GM21737 (cell line): ENCODE measurements at regions not wholly inside any gene's neighbourhood (a gene's known extent, or its start where the extent isn't known, plus 50 kb on each side); places are given as distances from the start of the nearest gene placed in this dataset.
A peak's percentile ranks its signal among the peaks of the same experiment; 100 is the strongest.
"Not testable (repeated sequence)": the region's sequence is repeated elsewhere in the genome, so short reads cannot be mapped to it uniquely, and the experiment has no call there.

Experiments
- ATAC-seq: cut with Tn5 transposase; IDR thresholded peaks from one replicate; pipeline ENCODE4 v1.9.1; 2021; ENCODE audit warnings: mild to moderate bottlenecking, moderate library complexity; ENCODE audit not compliant: unreplicated experiment

DNA sequence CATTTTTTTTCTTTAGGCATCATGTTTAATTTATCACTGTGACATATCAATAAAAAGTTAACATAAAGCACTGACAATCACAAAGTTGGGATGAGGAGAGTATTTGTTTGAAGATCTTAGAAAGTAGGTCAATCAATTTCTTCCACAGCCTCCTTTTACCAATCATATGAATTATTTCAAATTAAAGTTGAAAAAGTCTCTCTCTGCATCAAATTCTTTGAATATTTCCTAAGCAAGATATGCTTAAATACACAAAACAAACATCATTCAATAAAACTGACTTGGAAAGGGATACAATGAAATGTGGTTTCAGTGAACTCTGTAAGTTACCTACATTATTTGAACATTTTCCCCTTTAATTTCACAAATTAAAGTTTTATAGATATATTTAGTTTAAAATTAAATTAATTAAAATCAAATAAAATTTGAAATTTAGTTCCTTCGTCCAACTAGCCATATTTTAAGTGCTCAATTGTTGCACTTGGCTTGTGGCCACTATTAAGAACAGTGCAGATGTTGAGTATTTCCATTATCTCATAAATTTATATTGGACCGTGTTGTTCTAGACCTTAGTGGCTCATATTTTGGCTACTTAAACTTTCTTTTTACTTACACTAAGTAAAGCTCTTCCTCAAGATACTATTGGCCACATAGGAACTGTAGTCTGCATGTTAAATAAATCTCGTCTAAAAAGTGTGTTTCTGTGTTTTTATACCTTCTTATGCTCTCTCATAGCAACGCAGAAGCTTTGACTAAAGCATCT lies 949.7 kb upstream of the NUDT12 start:
- ATAC-seq: no peak

DNA sequence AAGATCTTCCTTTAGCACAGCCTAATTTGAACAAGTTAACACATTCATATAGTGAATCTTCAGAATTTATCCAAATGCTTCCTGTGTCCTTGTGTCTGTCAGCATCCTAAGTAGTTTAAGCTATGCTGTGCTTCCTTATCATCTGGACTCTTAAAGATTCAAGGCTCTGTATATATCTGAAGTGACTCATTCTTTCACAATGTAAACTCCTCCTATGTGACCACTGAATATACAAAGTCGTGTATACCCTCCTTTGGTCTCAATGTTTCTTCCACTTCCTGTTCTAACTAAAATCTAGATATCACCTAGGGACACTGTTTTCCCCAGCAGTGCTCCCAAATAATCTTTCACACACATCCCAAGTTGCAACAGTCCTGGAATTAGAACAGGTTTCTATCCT lies 935.7 kb upstream of the NUDT12 start:
- no peak for ATAC-seq

DNA sequence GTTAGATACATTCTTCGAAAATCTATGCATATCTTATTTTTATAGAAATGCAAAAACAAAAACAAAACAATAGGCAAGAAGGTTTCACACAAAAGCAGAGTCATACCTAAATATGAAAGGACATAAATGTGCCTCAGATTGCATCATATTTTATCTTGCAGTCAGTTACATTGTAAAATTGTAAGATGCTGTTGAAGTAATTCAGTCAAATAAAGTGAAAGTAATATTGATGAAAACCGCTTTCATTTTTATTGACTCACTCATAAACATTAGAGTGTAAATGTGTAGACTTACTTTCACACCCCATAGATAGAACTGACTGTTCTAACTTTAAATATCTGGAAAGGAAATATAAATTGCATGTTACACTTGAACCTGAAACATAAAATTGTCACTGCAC lies 931.5 kb upstream of the NUDT12 start:
- no peak for ATAC-seq

DNA sequence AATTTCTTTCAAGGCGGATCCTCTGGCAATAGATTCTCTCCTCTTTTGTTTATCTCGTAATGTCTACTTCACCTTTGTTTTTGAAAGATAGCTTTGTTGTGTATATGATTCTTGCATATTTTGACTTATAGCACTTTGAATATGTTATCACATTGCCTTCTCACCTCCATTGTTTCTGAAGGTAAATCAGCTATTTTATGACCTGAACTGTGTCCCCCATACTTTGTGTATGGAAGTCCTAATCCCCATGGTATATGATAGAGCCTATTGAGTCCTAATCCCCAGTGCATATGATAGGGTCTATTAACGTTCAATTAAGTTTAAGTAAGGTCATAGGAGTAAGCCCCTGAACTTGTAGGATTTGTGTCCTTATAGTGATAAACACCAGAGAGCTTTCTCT lies 910.2 kb upstream of the NUDT12 start:
- ATAC-seq: no peak

DNA sequence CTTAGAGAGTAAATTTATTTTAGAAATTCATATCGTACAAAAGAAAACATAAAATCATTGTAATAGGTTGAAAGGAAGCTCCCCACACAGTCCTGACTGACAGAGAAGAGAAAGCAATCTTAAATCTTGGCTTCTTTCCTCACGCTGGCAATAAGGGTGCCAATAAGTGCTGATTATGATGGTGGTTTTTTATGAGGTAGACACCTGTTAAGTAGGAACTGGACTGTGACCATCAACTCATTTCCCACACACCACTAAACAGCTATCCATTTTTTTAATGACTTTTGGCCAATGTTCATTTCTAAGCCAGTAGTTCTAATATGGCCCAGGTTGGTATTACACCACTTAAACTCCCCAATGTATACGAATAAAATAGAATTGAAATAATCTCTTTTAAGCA lies 893.5 kb upstream of the NUDT12 start:
- no peak for ATAC-seq

DNA sequence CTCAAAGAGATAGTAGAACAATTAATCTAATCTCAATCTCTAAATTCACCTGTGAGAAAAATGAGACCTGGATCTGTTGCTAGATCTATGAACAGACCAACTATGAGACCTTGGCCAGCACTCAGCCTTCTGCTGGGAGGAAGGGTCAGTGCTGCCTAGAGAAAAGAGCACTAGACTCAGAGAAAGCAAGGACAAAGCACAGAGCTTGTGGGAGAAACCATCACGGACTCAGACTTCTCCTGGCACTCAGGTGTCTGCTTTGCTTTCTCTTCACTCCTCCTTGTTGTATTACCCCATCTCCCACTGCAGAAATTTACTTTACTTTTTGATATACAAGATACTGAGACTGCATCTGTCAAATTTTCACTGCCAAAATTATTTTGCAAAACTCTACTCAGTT lies 890.0 kb upstream of the NUDT12 start:
- ATAC-seq: no peak

DNA sequence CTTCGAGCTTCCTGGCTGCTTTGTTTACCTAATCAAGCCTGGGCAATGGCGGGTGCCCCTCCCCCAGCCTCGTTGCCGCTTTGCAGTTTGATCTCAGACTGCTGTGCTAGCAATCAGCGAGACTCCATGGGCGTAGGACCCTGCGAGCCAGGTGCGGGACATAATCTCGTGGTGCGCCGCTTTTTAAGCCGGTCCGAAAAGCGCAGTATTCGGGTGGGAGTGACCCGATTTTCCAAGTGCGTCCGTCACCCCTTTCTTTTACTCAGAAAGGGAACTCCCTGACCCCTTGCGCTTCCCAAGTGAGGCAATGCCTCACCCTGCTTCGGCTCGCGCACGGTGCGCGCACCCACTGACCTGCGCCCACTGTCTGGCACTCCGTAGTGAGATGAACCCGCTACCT lies 889.3 kb upstream of the NUDT12 start:
- not testable (repeated sequence) for ATAC-seq

DNA sequence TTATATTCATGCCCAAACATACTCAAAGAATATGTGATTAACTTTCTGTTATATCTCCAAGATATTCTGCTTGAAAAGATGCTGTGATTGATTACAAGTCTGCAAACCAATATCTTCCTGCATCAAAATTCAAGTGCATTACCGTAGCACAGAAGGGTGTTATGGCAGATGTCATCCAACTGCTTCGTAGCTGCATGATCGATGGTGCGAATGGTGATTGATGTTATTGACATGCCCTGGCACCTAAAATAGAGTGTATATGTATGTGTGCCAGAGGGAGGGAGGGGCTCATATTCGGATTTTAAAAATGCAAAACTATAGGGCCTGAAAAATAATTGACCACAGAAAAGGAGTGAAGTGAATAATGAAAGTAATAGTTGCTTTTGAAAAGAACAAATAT lies 882.1 kb upstream of the NUDT12 start:
- no peak for ATAC-seq

DNA sequence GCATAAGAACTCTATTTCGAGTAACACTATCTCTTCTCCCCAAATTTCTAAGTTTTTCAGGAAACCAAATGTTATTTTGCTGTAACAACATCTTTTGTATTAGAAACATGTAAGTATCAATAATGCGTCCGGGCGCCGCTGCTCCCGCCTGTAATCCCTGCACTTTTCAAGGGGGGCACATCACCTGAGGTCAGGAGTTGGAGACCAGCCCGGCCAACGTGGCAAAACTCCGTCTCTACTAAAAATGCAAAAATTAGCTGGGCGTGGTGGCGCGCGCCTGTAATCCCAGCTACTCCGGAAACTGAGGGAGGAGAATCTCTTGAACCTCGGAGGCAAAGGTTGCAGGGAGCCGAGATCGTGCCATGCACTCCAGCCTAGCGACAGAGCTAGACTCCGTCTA lies 881.1 kb upstream of the NUDT12 start:
- ATAC-seq: no peak

DNA sequence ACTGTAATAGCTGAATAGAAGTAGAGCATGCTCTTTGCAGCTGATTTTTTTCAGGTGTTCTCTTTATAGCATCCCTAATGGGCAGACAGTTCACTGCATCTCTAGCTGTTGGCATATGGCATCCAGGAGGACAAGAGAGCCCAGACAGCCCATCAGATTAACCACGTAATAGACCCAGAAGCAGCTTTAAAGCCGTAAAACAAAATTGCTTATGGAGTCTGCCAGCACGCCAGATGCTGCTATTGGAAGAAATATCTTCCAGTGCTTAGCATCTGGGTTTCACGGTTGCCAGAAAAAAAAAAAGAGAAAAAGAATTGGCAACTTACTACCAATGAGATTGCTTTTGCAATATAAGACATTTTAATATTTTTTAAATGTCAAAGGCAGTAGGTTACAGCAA lies 869.4 kb upstream of the NUDT12 start:
- ATAC-seq: no peak

DNA sequence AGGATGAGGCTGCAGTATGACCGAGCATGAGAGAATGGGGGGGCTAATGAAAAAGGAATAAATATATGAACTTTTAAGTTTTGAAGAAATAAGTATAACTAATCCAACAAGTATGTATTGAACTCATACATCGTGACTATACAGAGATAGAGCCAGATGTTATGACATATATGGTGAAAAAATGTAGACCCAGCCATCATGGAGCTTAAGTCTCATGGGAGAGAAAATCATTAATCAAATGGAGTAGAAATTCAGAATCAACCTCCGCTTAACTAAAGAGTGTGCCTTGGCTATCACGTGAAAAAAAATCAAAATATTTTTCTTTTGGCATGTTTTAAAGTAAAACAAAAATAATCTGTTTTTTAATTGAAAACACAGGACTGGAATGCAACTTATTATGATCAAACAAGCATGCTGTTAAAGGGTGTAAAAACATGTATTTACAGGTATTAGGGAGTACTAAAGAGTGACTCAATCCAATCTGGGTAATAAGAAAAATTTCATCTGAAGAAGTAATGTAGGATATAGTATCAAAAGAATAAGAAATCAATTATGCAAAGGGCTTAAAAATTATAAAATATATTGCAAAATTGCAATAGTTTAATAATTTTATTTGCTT lies 868.5 kb upstream of the NUDT12 start:
- no peak for ATAC-seq

DNA sequence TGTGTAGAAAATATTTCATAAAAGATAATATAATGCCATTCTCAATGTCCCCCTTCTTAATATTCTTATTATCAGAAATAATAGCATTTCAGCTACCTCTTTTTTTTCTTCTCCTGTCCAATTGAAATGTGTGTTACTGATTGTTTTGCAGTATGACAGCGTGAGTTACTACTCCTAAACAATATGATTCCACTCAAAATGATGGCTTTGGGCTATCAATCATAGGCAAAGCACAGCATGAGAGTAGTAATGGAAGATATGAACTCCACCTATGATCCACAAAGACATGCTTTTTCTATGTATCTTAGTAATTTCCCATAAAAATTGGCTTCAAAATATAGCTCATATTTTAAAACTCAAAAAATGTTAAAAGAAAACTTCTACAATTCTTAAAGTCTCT lies 867.3 kb upstream of the NUDT12 start:
- no peak for ATAC-seq

DNA sequence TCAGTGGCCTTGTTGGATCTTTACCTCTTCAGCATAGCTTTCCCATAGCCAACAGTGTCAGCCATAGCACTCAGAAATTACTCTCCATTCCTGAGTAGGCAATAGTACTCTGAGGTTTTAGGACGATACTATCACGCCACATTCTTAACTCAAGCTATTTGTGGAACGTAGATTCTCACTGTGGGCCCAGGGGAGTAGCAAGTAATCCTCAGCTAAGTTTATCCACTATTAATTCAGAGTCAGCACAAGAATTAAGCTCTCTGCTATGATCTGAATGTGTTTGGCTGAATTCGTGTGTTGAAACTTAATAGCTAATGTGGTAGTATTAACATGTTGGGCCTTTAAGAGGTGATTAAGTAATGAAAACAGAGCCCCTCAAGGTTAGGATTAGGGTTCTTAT lies 858.8 kb upstream of the NUDT12 start:
- ATAC-seq: no peak

DNA sequence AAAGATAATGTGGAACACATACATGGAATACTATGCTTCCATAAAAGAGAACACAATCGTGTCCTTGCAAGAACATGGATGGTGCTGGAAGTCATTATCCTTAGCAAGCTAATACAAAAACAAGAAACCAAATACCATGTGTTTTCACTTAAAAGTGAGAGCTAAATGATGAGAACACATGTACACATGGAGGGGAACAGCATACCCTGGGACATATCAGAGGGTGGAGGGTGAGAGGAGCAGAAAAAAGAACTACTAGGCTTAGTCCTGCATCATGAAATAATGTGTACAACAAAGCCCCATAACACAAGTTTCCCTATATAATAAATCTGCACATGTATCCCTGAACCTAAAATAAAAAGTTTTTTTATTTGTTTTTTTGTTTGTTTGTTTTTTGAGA lies 855.5 kb upstream of the NUDT12 start:
- ATAC-seq: no peak

DNA sequence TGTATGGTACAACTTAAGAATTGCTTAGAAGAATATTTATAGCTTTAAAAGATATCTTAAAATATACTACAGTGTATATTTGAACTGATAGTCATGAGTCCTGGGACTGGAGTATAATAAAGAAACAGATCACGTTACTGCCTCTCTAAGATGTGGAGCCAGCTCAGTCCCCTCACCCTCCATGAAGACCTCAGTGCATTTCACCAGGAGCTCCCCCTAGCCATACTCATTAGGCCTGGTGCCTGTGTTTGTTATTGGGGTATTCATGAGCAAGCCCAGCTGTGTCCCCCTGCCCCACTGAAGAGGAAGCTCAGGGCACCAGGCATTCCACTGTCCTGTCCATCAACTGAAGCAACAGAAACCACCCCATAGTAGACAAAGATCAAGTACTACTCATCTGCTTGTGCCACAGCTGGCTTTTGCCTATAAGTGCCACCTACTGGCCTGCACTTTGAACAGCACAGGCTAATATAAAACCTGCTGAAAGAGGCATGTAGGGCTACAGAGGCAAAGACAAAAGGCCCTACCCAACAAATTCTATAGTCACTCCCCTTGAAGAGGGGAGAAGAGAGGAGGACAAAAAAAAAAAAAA lies 850.2 kb upstream of the NUDT12 start:
- ATAC-seq: peak; percentile 72

DNA sequence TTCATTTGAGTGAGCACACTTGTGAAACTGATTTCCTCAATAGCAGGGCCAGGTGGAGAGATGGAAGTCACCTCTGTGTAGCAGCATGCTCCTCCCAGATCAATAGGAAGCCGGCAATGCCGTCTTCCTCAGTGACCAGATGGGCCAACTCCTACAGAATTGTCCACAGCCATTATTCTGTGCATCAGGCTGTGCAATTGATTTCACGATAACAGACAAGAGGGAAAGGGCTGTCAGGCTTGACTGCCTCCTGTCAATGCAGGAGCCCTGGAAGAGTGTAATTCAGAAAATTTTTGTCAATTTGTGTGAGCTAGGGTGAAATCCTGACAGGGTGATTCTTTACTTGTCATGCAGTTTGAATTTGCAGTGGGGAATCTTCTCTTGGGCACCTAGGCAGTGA lies 838.4 kb upstream of the NUDT12 start:
- ATAC-seq: no peak

DNA sequence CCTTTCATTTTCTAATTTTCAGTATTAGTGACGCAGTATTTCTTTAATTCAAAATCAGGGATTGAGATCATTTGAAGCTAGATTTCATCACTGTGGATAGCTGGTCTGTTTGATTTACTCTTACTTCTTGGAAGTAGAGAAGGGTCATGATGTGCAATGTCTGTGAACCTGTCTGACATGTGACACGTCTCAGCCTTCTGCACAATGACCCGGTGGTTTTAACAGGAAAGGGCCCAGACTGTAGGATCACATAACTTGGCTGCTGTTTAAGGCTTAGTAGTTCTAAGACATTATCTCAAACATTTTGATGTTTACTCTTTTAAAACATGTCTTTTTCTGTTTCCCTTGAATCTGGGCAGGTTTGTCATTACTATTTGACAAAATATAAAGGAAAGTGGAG lies 823.3 kb upstream of the NUDT12 start:
- ATAC-seq: no peak

DNA sequence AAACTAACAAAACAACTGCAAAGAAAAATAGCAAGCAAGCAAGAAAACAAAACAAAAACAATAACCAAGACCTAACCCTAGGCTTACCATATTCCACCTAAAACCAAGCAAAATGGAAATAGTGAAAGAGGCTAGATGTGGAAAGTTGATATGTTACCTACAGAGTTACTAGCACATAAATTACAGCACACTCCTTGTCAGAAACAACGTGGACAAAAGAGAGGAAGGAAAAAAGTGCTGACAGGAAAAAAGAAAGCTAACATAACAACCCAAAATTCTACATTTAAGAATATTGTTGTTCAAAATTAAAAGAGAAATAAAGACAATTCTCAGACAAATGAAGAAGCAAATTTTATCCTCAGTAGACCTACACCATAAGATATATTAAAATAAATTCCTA lies 812.8 kb upstream of the NUDT12 start:
- ATAC-seq: no peak

DNA sequence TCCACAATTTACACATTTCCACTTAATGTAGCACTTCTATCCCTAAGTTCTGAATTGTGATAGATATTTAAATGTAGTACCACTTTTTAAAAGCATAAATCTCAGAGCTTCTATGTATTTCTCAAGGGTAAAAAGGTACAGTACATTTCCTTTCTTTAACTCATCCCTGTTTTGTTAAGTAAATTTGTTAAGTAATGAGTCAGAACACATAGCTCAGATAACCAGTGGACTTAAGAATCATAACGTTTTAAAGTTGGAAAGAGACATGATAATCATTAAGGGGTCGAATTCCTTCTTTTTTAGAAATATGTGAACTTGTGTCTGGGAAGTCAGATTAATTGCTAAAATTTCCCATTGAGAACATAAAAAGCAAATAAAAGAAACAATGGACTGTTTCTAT lies 810.2 kb upstream of the NUDT12 start:
- ATAC-seq: no peak

DNA sequence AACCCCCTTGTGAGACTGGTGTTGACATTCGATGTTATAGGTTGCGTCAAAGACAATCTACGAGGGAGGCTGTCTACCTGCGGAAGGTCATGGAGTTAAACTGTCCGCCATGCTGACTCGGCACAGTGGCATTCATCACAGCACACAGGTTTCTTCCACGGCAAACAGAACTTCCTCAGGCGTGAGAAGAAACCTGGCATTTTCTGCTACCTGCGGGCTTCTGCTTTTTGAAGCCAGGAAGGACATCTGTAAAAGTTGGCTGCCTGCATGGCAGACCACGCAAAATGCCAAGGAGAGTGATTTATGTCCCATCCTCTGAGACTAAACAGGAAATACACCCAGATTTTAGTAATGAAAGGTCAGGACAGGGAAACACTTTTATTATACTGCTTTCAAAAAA lies 809.8 kb upstream of the NUDT12 start:
- ATAC-seq: no peak

DNA sequence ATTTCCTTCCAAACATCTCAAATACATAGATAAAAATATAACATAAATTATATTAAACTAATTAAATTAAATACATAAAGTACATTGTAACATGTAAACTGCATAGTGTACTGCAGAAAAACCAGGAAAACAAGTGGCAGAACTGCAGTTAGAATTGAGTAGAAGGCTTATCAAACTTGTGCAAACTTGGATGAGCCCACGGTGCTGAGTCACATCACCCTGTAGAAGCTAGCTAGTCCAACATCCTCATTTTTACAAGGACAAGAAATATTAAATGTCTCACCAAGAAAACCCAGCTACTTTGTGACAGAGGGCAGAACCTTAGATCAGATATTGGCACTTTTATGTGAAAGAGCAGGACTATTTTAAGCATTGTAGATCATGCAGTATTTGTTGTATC lies 807.9 kb upstream of the NUDT12 start:
- ATAC-seq: no peak

DNA sequence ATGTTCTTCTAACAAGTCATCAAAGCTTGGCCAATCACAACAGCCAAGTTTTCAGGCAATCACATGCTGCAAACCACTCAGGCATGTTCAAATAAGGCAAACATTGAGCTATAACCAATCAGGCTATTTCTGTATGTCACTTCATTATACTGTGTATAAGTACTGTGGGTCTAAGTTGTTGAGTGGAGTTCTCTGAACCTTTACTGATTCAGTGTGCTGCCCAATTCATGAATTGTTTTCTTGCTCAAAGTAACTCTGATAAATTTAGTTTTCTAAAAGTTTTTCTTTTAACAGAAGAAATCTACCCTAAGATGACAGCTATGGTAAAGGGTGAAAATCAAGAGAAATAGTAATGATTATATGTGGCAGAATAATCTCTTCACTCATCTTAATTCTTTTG lies 805.4 kb upstream of the NUDT12 start:
- no peak for ATAC-seq

DNA sequence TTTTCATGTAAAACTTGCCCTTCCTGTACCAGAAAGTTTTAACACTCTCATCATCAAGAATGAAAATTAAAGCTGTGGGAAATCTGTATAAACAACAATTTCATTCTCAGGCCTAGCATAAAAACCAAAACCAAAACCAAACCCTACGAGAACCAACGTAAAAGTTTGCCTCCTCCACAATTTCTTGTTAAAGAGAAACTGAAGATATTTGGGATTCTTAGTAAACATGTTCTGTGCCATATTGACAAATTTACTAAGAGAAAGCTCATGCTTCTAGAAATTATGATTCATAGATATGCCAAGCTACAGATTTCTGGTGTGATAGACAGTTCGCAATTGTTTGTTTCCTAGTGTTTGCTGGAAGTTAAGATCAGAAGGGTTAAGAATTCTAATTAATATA lies 801.0 kb upstream of the NUDT12 start:
- no peak for ATAC-seq
